ENCODE measurements at regions not wholly inside any gene's neighbourhood (a gene's known extent, or its start where the extent isn't known, plus 50 kb on each side); places are given as distances from the start of the nearest gene placed in this dataset.
"Not testable (repeated sequence)": the region's sequence is repeated elsewhere in the genome, so short reads cannot be mapped to it uniquely, and the experiment has no call there.

- DNase-seq: no peak
Measured at GRCh38 chr2:77862120-77862519, 339.9 kb upstream of the LRRTM4 start.

DNA sequence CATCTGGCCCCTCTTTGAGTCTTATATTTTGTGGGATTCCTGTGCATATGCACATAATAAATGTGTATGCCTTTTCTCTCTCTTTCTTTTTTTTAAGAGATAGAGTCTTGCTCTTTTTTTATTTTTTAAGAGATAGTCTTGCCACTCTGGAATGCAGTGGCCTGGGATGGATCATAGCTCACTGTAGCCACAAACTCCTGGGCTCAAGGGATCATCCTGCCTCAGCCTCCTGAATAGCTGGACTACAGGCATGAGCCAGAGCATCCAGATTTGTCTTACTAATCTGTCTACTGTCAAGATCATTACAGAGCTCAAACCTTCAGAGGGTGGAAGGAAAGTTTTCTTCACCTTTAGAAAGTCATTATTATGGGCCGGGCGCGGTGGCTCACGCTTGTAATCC lies 342.2 kb upstream of the LRRTM4 start:
- DNase-seq: no peak

GRCh38 chr2:77866661-77867060 lies 344.5 kb upstream of the LRRTM4 start:
- DNase-seq: no peak

- DNase-seq: no peak
Measured at GRCh38 chr2:77867146-77867545, 345.0 kb upstream of the LRRTM4 start.

DNA sequence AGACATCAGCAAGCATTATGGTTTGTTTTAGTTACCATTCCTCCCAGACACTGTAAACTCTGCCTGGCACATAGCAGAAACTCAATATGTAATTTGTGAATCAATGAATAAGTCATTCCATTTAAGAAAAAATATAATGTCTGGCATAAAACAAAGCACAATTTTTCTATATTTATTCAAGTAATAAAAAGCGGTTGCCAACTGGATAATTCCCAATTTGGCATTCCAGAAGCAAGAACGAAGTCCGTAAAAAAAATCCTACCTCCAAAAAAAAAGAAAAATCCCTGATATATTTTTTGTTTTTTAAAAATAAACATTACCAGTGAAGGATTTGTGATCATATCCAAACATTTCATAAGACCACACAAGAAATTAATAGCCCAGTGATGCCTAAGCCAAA lies 351.3 kb upstream of the LRRTM4 start:
- no peak for DNase-seq

DNA sequence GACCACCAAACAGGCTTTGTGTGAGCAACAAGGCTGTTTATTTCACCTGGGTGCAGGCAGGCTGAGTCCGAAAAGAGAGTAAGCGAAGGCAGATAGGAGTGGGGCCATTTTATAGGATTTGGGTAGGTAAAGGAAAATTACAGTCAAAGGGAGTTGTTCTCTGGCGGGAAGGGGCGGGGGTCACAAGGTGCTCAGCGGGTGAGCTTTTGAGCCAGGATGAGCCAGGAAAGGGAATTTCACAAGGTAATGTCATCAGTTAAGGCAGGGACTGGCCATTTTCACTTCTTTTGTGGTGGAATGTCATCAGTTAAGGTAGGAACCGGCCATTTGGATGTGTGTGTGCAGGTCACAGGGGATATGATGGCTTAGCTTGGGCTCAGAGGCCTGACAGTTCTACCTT lies 378.0 kb upstream of the LRRTM4 start:
- not testable (repeated sequence) for DNase-seq

DNA sequence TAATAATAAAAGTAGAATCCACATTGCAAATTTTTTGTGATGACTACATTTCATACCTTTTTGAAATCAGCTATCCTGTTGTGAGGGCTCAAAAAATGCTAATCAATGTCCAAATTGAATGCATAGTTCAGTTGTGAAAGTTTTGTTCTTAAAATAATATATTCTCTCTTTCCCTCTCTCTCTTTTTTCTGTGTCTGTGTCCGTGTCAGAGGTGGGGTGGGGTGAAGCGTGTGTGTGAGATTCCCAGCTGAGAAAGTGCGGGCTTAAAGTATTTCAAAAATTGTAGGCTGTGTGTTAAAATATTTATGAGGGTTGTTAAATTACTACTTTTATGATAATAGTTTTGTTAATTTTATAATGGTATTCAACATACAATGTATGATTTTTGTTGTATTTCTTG lies 388.0 kb upstream of the LRRTM4 start:
- no peak for DNase-seq

DNA sequence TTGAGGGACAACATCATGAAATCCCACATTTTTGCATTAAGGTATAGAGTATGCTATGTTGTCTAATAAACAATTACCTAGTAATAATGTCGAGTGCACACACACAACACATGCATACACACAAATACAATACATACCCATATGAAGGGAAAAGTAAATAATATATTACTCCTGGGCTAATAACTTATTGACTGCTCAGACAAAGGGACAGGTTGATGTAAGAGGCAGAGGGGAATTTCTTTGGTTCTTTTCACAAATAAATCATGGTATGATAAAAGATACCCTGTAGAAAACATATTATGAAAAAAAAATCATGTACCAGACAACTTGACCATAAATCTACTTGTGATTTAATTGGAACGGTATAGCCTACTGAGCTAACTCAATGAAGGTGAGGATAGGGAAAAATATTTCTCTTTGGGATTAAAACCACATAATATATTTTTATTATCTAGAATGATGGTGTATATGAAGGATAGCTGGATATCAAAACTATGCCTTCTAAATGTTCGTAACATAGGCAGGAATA lies 398.7 kb upstream of the LRRTM4 start:
- no peak for DNase-seq

GRCh38 chr2:77922567-77922966 lies 400.4 kb upstream of the LRRTM4 start:
- DNase-seq: no peak

DNA sequence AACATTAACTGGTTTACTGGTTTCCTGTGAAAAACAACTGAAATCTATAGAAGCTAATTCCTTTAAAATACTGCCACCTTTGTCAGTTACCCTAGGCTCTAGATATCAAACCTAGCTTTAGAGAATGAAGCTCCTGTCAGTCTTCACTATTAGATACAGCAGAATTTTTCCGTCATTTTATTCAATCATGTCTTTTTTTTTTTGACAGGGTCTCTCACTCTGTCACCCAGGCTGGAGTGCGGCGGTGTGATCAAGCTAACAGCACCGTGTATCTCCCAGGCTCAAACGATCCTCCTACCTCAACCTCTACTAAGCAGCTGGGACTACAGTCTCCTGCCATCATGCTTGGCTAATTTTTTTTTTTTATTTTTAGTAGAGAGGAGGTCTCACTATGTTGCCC lies 415.2 kb upstream of the LRRTM4 start:
- no peak for DNase-seq

DNA sequence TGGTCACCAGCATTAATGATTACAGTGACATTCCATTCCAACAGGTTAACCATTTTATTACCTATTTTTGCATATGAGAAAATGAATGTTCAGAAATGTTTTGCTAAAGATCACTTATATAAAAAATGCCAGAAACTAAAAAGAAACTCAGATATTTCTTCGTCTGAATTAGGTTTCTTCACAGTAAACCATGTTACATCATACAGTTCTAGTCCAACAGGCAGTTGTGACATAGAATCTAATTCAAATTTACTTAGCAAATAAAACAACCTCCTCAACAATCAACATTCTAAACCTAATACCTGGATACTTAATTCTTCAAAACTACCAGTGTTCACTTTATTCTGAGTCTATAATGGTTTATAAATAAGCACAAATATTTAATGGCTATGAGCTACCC lies 416.3 kb upstream of the LRRTM4 start:
- DNase-seq: no peak

DNA sequence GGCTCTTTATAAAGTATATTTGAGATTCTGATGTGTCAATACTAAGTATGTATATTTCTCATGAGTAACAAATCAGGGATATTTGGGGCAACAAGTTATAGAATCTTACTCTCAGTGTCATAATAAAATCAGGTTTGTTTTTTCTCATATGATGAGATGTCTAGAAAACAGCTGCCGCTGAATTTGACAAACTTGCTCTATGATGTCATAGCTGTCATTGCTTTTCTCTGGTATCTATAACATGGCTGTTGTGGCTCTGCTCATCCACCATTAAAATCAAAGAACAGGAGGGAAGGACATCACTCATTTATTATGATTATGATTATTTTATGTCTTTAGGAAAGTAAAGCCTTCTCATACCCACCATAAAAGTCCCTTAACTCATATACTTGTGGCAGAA lies 417.2 kb upstream of the LRRTM4 start:
- DNase-seq: no peak

DNA sequence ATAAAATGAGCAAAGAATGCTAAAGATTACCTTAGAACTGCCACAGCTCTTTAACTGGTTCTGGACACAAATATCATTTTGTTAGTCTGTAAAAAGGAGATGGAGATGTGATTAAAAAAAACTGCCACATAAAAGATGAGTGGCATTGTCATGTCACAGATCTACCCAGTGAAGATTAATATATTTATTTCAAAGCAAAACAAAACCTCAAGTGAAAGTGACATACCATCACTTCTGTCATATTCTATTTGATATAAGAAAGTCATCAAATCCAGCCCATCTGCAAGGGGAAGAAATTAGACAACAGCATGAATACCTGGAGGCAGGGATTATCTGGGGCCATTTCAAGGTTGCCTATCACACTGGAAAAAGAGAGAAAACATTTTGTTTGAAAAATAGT lies 417.6 kb upstream of the LRRTM4 start:
- DNase-seq: no peak

DNA sequence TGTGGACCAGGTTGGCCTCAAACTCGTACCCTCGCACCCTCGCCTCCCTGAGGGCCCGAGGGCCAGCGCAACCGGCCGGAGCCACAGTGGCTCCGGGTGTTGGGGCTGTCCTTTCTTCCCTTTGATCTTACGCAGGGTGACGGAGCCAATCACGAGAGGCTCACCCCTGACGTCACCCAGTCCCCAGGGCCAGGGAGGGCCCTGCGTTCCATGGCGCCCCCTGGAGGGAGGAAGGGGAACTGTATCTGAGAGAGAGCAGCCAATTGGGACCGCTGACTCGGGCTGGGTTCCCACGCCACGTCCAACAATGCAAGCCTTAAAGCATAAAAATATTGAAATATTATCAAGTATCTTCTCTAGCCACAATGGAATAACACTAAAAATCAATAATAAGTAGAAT lies 432.8 kb upstream of the LRRTM4 start:
- no peak for DNase-seq

- no peak for DNase-seq
Measured at GRCh38 chr2:77962943-77963342, 440.8 kb upstream of the LRRTM4 start.

GRCh38 chr2:77977471-77978063 lies 455.4 kb upstream of the LRRTM4 start:
- no peak for DNase-seq

DNA sequence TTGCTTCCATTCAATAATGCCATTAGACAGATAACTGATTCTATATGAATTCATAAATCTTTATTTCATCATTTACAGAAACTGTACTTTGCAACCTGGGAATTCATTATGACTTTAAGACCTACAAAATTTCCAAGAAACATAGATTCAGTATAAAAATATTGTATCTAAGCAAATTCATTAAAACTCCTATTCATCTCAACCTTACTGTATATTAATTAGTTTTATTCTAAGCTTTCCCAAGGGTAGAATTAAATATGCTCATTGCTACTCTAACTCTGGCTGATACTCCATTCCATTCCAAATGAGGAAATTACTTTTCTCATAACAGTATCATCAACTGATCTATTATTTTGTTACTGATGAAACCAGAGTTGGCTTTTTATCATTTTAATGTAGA lies 473.0 kb upstream of the LRRTM4 start:
- DNase-seq: no peak

DNA sequence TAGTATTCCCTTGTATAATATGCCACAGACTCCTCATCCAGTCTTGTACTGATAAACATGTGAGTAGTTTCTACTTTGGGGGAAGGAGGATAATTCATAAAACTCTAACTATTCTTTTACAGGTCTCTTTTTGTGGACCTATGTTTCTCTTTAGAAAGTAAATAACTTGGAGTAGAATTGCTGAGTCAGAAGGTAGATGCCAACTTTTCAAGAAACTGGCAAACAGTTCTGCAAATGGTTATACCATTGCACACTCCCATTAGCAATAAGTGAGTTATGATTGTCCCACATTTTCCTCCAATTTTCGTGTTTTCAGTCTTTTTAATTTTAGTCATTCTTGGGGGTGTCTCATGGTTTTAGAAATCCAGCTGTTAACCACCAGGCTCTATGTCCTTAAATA lies 477.2 kb upstream of the LRRTM4 start:
- no peak for DNase-seq

DNA sequence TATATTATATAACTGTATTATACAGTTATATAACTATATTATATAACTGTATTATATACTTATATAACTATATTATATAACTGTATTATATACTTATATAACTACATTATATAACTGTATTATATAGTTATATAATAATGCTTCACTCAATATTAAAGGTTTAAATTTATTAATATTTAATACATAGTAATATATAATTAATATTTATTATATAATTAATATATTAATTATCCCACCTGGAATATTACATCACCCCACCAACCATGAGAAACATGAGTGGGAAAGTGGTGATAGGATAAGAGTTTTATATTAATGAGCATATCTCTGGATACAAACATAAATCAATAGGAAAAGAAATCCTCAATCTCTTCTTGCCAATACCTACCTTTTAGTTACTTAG lies 487.1 kb upstream of the LRRTM4 start:
- DNase-seq: no peak

GRCh38 chr2:78011251-78011650 lies 489.1 kb upstream of the LRRTM4 start:
- no peak for DNase-seq

DNA sequence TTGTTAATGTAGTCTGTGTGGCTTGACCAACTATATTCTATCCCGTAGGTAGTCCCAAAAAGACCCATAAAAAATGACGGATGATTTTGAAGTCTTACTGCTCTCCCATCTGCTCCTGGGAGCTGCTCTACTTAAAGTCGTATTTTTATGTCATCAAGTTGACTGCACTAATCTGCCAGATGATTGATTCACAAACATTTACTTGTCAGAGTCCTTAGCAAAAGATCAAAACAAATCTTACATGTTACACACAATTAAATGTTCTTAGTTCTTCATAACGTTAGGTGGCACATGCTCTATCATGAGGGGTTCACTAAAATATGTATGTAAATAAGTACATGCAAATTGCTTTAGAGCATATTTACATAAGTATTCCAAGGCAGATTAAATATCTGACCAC lies 498.3 kb upstream of the LRRTM4 start:
- no peak for DNase-seq

GRCh38 chr2:78023356-78023755 lies 501.2 kb upstream of the LRRTM4 start:
- DNase-seq: no peak

DNA sequence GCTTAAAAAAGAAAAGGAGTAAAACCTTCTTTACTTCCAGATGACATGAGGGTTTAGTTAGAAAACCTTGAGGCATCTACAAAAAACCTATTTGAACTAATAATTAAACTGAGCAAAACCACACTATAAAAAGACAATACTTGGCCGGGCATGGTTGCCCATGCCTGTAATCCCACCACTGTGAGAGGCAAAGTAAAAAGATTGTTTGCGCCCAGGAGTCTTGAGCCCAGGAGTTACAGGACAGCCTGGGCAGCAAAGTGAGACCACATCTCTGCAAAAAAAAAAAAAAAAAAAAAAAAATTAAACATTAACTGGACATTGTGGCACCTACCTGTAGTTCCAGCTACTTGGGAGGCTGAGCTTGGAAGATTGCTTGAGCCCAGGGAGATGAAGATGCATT lies 502.8 kb upstream of the LRRTM4 start:
- DNase-seq: no peak

DNA sequence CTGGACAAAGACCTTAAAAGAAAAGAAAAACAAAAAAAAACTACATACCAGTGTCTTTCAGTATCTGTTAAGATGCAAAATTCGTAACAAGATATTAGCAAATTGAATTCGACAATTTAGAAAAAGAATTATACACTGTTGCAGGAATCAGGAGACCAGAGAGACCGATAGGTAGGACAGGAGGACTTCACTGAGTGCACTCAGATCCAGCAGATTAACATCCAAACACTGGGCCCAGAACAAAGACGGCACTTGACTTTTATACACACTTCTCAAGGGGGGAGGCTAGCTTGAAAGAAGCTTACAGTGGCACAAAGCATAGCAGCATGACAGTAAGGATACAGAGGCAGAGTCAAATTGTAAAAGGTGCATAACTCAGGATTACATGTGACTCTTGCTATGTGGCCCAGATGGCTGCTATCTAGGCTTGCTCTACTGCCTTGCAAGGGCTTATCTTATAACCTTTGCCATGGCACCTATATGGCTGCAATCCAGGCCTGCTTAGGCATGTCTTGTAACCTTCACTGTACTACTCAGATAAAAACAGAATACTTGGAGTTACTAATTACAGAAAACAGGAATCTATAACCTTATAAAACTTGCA lies 507.3 kb upstream of the LRRTM4 start:
- DNase-seq: no peak

DNA sequence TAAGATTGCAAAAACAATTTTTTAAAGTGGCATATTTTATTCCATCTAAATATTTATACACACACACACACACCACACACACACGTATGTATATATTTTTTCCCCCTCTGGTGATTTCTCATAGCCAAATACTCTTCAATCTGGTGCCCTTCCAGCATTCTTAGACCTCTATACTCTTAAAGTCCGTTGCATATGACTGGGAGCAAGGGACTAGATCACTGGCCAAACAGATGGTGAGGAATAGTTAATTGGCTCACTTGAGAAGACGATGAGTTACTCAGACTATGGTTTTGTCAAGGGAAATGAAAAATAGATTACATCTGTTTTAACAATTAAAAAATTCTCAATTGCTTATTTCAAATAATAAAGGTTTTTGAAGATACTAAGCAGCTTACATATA lies 512.5 kb upstream of the LRRTM4 start:
- no peak for DNase-seq

All from NCI-H2171 treated with DMSO at 0.1 percent for 48 hours (cell line).